IMR-90 (cell line): ENCODE measurements at regions not wholly inside any gene's neighbourhood (a gene's known extent, or its start where the extent isn't known, plus 50 kb on each side); places are given as distances from the start of the nearest gene placed in this dataset.

Experiments
- BHLHE40 ChIP-seq: fragments of 150-350 bp; IDR thresholded peaks from 2 replicates; pipeline ENCODE4 v1.6.1; 2016; ENCODE audit warnings: mild to moderate bottlenecking, low read depth, low read length
- CEBPB ChIP-seq: IDR thresholded peaks from 2 replicates; pipeline ENCODE4 v1.6.1; 2012; ENCODE audit warnings: low read depth, low read length, improper control_type of control experiment
- CHD1 ChIP-seq: IDR thresholded peaks from 2 replicates; pipeline ENCODE4 v1.6.1; 2012; ENCODE audit warnings: low read depth, low read length, improper control_type of control experiment
- CTCF ChIP-seq: conservative IDR thresholded peaks from 2 replicates; pipeline ENCODE4 v1.5.1; 2012; ENCODE audit warnings: mild to moderate bottlenecking, low read depth, low read length, improper control_type of control experiment
- FOS ChIP-seq: fragments of 150-350 bp; IDR thresholded peaks from 2 replicates; pipeline ENCODE4 v1.6.1; 2016; ENCODE audit warnings: low read depth, low read length
- MAFK ChIP-seq: IDR thresholded peaks from 2 replicates; pipeline ENCODE4 v1.6.1; 2012; ENCODE audit warnings: low read depth, low read length, improper control_type of control experiment
- MAZ ChIP-seq: IDR thresholded peaks from 2 replicates; pipeline ENCODE4 v1.6.1; 2012; ENCODE audit warnings: low read depth, mild to moderate bottlenecking, low read length, improper control_type of control experiment, moderate library complexity, borderline replicate concordance
- MXI1 ChIP-seq: IDR thresholded peaks from 2 replicates; pipeline ENCODE4 v1.6.1; 2012; ENCODE audit warnings: low read depth, mild to moderate bottlenecking, low read length, moderate library complexity, borderline replicate concordance
- POLR2A ChIP-seq: IDR thresholded peaks from 2 replicates; pipeline ENCODE4 v1.6.1; 2012; ENCODE audit warnings: mild to moderate bottlenecking, low read depth, low read length
- RAD21 ChIP-seq: IDR thresholded peaks from 2 replicates; pipeline ENCODE4 v1.6.1; 2012; ENCODE audit warnings: low read length, improper control_type of control experiment
- RCOR1 ChIP-seq: IDR thresholded peaks from 2 replicates; pipeline ENCODE4 v1.6.1; 2012; ENCODE audit warnings: mild to moderate bottlenecking, low read length, improper control_type of control experiment; ENCODE audit not compliant: insufficient replicate concordance
- RFX5 ChIP-seq: IDR thresholded peaks from 2 replicates; pipeline ENCODE4 v1.8.0; 2012; ENCODE audit warnings: low read depth, mild to moderate bottlenecking, low read length, moderate library complexity
- USF2 ChIP-seq: fragments of 150-350 bp; IDR thresholded peaks from 2 replicates; pipeline ENCODE4 v1.6.1; 2017; ENCODE audit warnings: mild to moderate bottlenecking, antibody characterized with exemption, low read length, low read depth

- no peak for TF ChIP-seq USF2
- no peak for TF ChIP-seq CTCF
- TF ChIP-seq CEBPB = no peak
- no peak for TF ChIP-seq RAD21
- TF ChIP-seq MAFK = no peak
- TF ChIP-seq POLR2A = no peak
- TF ChIP-seq CHD1 = no peak
- no peak for TF ChIP-seq BHLHE40
- no peak for TF ChIP-seq RFX5
- no peak for TF ChIP-seq MXI1
- TF ChIP-seq FOS = no peak
- TF ChIP-seq RCOR1 = no peak
- TF ChIP-seq MAZ = no peak
Measured at GRCh38 chr7:27314111-27314510, 71.5 kb downstream of the EVX1 start.
